Naive B cell (primary cell): ENCODE measurements at regions not wholly inside any gene's neighbourhood (a gene's known extent, or its start where the extent isn't known, plus 50 kb on each side); places are given as distances from the start of the nearest gene placed in this dataset.
A peak's percentile ranks its signal among the peaks of the same experiment; 100 is the strongest.
"Not testable (repeated sequence)": the region's sequence is repeated elsewhere in the genome, so short reads cannot be mapped to it uniquely, and the experiment has no call there.

ENCODE experiments used
- ATAC-seq, 2 donors: fragments of 150-1000 bp; cut with Tn5 transposase; 2 replicates each; pipeline ENCODE4 v1.10.0; 2021; ENCODE audit warnings: low read depth in 2 of 2, mild to moderate bottlenecking in 2 of 2, moderate library complexity in 2 of 2
- DNase-seq: peaks from one replicate; pipeline ENCODE4 v3.0.0; 2022
- H3K27ac Mint-ChIP-seq, 6 donors: one replicate each; pipeline ENCODE4 v1.8.0; 2020 to 2022; ENCODE audit warnings: mild to moderate bottlenecking in 6 of 6, mixed read lengths in 6 of 6, moderate library complexity in 5 of 6, inconsistent platforms in 2 of 6
- H3K27me3 Mint-ChIP-seq, 3 donors: one replicate each; pipeline ENCODE4 v1.8.0; 2021 to 2022; ENCODE audit warnings: mixed read lengths in 3 of 3, mild to moderate bottlenecking in 1 of 3
- H3K36me3 Mint-ChIP-seq, 2 donors: one replicate each; pipeline ENCODE4 v1.8.0; 2020 to 2022; ENCODE audit warnings: mixed read lengths in 2 of 2, inconsistent platforms in 1 of 2, mild to moderate bottlenecking in 1 of 2
- H3K4me1 Mint-ChIP-seq, 3 donors: one replicate each; pipeline ENCODE4 v1.8.0; 2020 to 2022; ENCODE audit warnings: mixed read lengths in 3 of 3, inconsistent platforms in 1 of 3, mild to moderate bottlenecking in 1 of 3, moderate library complexity in 1 of 3
- H3K4me3 Mint-ChIP-seq, 8 donors: one replicate each; pipeline ENCODE4 v1.8.0; 2020 to 2022; ENCODE audit warnings: mild to moderate bottlenecking in 8 of 8, mixed read lengths in 8 of 8, moderate library complexity in 8 of 8, inconsistent platforms in 2 of 8
- H3K9me3 Mint-ChIP-seq, 7 donors: one replicate each; pipeline ENCODE4 v1.8.0; 2020 to 2022; ENCODE audit warnings: mixed read lengths in 7 of 7, mild to moderate bottlenecking in 5 of 7, inconsistent platforms in 2 of 7, moderate library complexity in 1 of 7

DNA sequence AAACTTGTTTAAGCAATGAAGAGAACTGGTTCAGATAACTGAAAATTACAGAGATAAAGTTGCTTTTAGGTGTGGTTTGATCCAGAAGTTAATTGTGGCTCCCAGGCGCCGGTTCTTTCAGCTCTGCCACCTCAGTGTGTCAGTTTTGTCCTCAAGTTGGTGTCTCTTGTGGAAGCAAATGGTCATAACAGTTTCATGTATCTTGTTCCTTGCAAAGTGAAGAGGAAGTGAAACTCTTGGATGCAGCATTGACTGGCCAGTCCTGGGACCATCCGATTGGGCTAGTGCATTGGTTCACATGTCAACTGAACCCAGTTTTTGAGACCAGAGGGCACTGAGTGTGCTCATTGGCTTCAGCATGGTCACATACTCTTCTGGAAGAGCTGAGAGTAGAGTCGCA lies 181.4 kb upstream of the GRM7 start:
- Mint-ChIP-seq H3K27me3 (no peaks in the 10 kb centered on the region), H3K4me3 (peak overlapping the region in 1 of 8 donors; percentile 69), H3K27ac (no peak overlapping the region), H3K4me1 (no peaks in the 10 kb centered on the region), H3K36me3 (no peaks in the 10 kb centered on the region), H3K9me3 (peaks cover 1 to 9% (median 5%) of the 10 kb centered on the region in 7 donors)
- ATAC-seq (no peak), DNase-seq (no peak)

- Mint-ChIP-seq H3K27me3 (no peaks in the 10 kb centered on the region), H3K4me1 (no peaks in the 10 kb centered on the region), H3K4me3 (no peak overlapping the region), H3K9me3 (peaks cover 1 to 9% (median 6%) of the 10 kb centered on the region in 7 donors), H3K27ac (no peak overlapping the region), H3K36me3 (no peaks in the 10 kb centered on the region)
- ATAC-seq (no peak), DNase-seq (no peak)
These were observed 180.7 kb upstream of the GRM7 start for GRCh38 chr3:6680119-6680806.

GRCh38 chr3:6697285-6697684 lies 163.6 kb upstream of the GRM7 start:
- DNase-seq (no peak), ATAC-seq (no peak)
- peaks cover 0 to 10% (median 2%) of the 10 kb centered on the region in 7 donors for H3K9me3 Mint-ChIP-seq
- H3K27ac Mint-ChIP-seq = no peak overlapping the region
- H3K4me1 Mint-ChIP-seq = no peaks in the 10 kb centered on the region
- no peaks in the 10 kb centered on the region for H3K27me3 Mint-ChIP-seq
- H3K4me3 Mint-ChIP-seq = no peak overlapping the region
- H3K36me3 Mint-ChIP-seq = no peaks in the 10 kb centered on the region

DNA sequence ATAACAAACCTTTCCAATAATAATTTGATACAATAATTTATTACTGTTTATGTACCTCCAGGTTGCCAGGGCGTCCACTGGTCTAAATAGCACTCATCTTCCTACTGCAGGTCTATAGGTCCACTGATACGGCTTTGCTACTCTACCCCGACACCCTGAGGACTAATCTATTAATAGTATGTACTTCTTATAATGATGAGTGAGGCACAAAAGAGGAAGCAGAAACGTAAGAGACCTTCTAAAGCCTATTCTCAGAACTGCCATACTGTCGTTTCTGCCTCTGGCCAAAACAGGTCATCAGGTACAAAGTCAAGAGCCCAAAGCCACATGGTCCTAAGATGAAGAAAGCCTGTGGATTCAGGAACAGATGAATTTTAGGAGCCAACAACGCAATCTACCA lies 163.2 kb upstream of the GRM7 start:
- DNase-seq (no peak), ATAC-seq (no peak)
- Mint-ChIP-seq H3K9me3 (peaks cover 0 to 10% (median 2%) of the 10 kb centered on the region in 7 donors), H3K27me3 (no peaks in the 10 kb centered on the region), H3K36me3 (no peaks in the 10 kb centered on the region), H3K27ac (no peak overlapping the region), H3K4me3 (no peak overlapping the region), H3K4me1 (no peaks in the 10 kb centered on the region)

- not testable (repeated sequence) for H3K4me3 Mint-ChIP-seq, H3K27ac Mint-ChIP-seq, H3K36me3 Mint-ChIP-seq, H3K27me3 Mint-ChIP-seq, H3K9me3 Mint-ChIP-seq, ATAC-seq, DNase-seq, H3K4me1 Mint-ChIP-seq
These were observed 156.1 kb upstream of the GRM7 start for GRCh38 chr3:6704817-6705216.

DNA sequence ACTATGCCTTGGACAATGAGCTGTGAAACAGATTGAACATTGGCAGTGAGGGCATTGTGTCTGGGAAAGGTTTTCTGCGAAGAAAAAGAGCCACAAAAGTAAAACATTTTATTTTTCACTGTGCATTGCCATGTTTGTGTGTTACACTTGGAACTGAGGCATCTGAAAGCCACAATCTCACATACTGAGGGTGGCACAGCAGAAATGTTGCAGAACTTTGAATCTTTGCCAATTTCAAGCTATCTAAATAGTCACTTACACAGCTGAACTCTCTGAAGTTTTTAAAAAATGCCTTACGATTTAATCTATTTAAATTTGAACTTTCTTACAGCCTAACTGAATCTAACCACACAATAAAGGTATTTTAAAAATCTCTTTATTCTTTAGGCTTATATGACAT lies 154.1 kb upstream of the GRM7 start:
- Mint-ChIP-seq H3K4me1 (no peaks in the 10 kb centered on the region), H3K4me3 (no peak overlapping the region), H3K27ac (no peak overlapping the region), H3K9me3 (peaks cover 0 to 5% (median 0%) of the 10 kb centered on the region in 7 donors), H3K27me3 (no peaks in the 10 kb centered on the region), H3K36me3 (no peaks in the 10 kb centered on the region)
- no peak for DNase-seq
- no peak for ATAC-seq

GRCh38 chr3:6709178-6709577 lies 151.7 kb upstream of the GRM7 start:
- no peak overlapping the region for H3K4me3 Mint-ChIP-seq
- H3K9me3 Mint-ChIP-seq = peaks cover 0 to 4% (median 0%) of the 10 kb centered on the region in 7 donors
- DNase-seq = no peak
- no peaks in the 10 kb centered on the region for H3K4me1 Mint-ChIP-seq
- ATAC-seq = no peak
- no peaks in the 10 kb centered on the region for H3K36me3 Mint-ChIP-seq
- H3K27ac Mint-ChIP-seq = no peak overlapping the region
- no peaks in the 10 kb centered on the region for H3K27me3 Mint-ChIP-seq

GRCh38 chr3:6714962-6715361 lies 146.0 kb upstream of the GRM7 start:
- no peaks in the 10 kb centered on the region for H3K4me1 Mint-ChIP-seq
- no peak overlapping the region for H3K4me3 Mint-ChIP-seq
- ATAC-seq (no peak), DNase-seq (no peak)
- H3K9me3 Mint-ChIP-seq = peaks cover 1 to 25% (median 5%) of the 10 kb centered on the region in 7 donors
- no peaks in the 10 kb centered on the region for H3K27me3 Mint-ChIP-seq
- H3K36me3 Mint-ChIP-seq = no peaks in the 10 kb centered on the region
- no peak overlapping the region for H3K27ac Mint-ChIP-seq

- ATAC-seq (no peak), DNase-seq (no peak)
- Mint-ChIP-seq H3K9me3 (peaks cover 1 to 29% (median 5%) of the 10 kb centered on the region in 7 donors), H3K27ac (no peak overlapping the region), H3K36me3 (no peaks in the 10 kb centered on the region), H3K27me3 (no peaks in the 10 kb centered on the region), H3K4me3 (no peak overlapping the region), H3K4me1 (no peaks in the 10 kb centered on the region)
These were observed 144.5 kb upstream of the GRM7 start for GRCh38 chr3:6716420-6716819.

- Mint-ChIP-seq H3K9me3 (peaks cover 1 to 29% (median 6%) of the 10 kb centered on the region in 7 donors), H3K36me3 (no peaks in the 10 kb centered on the region), H3K27me3 (no peaks in the 10 kb centered on the region), H3K27ac (no peak overlapping the region), H3K4me1 (no peaks in the 10 kb centered on the region), H3K4me3 (no peak overlapping the region)
- ATAC-seq (peak; percentile 18 to 77), DNase-seq (no peak)
These were observed 143.6 kb upstream of the GRM7 start for GRCh38 chr3:6717026-6717943.

- Mint-ChIP-seq H3K4me3 (no peak overlapping the region), H3K9me3 (peaks cover 0 to 29% (median 5%) of the 10 kb centered on the region in 7 donors), H3K27ac (no peak overlapping the region), H3K27me3 (no peaks in the 10 kb centered on the region), H3K4me1 (no peaks in the 10 kb centered on the region), H3K36me3 (no peaks in the 10 kb centered on the region)
- DNase-seq (no peak), ATAC-seq (no peak)
These were observed 140.9 kb upstream of the GRM7 start for GRCh38 chr3:6719999-6720398.

GRCh38 chr3:6721491-6721890 lies 139.4 kb upstream of the GRM7 start:
- Mint-ChIP-seq H3K4me1 (no peaks in the 10 kb centered on the region), H3K27me3 (no peaks in the 10 kb centered on the region), H3K27ac (no peak overlapping the region), H3K9me3 (peaks cover 0 to 29% (median 7%) of the 10 kb centered on the region in 7 donors), H3K36me3 (no peaks in the 10 kb centered on the region), H3K4me3 (no peak overlapping the region)
- ATAC-seq = no peak
- no peak for DNase-seq

DNA sequence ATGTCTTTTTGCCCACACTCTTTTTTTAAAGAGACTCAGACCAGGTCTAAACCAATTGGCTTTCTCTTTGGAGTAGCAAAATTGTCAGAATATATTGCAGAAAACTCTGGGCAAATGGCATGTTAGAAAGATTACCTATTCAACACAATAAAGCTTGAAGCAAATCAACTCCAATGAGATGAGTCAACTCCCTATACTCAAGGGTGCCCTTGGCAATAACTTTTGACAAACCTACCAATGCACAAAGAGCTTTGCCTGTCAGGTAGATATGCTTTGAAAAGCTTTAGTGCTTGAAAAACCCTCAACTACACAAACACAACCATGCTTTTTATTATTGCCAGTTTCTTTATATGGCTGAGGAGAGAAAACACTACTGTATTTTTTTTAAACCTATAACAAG lies 137.7 kb upstream of the GRM7 start:
- DNase-seq (no peak), ATAC-seq (no peak)
- no peaks in the 10 kb centered on the region for H3K4me1 Mint-ChIP-seq
- peaks cover 0 to 13% (median 4%) of the 10 kb centered on the region in 7 donors for H3K9me3 Mint-ChIP-seq
- no peaks in the 10 kb centered on the region for H3K36me3 Mint-ChIP-seq
- H3K27ac Mint-ChIP-seq = no peak overlapping the region
- H3K27me3 Mint-ChIP-seq = no peaks in the 10 kb centered on the region
- H3K4me3 Mint-ChIP-seq = no peak overlapping the region

GRCh38 chr3:6726811-6727210 lies 134.1 kb upstream of the GRM7 start:
- no peak for DNase-seq
- peaks cover 0 to 11% (median 0%) of the 10 kb centered on the region in 7 donors for H3K9me3 Mint-ChIP-seq
- no peak overlapping the region for H3K27ac Mint-ChIP-seq
- no peaks in the 10 kb centered on the region for H3K27me3 Mint-ChIP-seq
- ATAC-seq = no peak
- H3K36me3 Mint-ChIP-seq = no peaks in the 10 kb centered on the region
- no peaks in the 10 kb centered on the region for H3K4me1 Mint-ChIP-seq
- no peak overlapping the region for H3K4me3 Mint-ChIP-seq
